Left cardiac atrium (tissue), 4 donors: ENCODE measurements at regions not wholly inside any gene's neighbourhood (a gene's known extent, or its start where the extent isn't known, plus 50 kb on each side); places are given as distances from the start of the nearest gene placed in this dataset.
A peak's percentile ranks its signal among the peaks of the same experiment; 100 is the strongest.

ENCODE experiments used
- ATAC-seq, 2 donors: fragments of 200-7000 bp; cut with Tn5 transposase; one replicate each; pipeline ENCODE4 v1.9.1; 2020; ENCODE audit warnings: mild to moderate bottlenecking in 2 of 2, moderate library complexity in 2 of 2
- DNase-seq: peaks from one replicate; pipeline ENCODE4 v3.0.0-alpha.2; 2020
- intact Hi-C, 2 donors: fragments of 100-400 bp; cut with DNase I; formaldehyde crosslinking; loops; one replicate each; pipeline versions ENCODE4 v1.14.1 to v1.15.1; 2022 to 2023
- donor health status: DM: no; HTN: yes; CAD: no.
- donor health status: DM: no; HTN: yes; CAD: no; lungs with severe emphysema.
- donor health status: DM: yes; HTN: yes; CAD: no.
- donor health status: Dilated cardiomyopathy.

- ATAC-seq: no peak
- intact Hi-C loops: no loop called here
- DNase-seq: no peak
Measured at GRCh38 chr3:152048831-152049230, 175.4 kb downstream of the SUCNR1 start.

- no peak for ATAC-seq
- no peak for DNase-seq
- intact Hi-C loops: no loop called here
Measured at GRCh38 chr3:152050903-152051302, 177.5 kb downstream of the SUCNR1 start.

- DNase-seq: no peak
- intact Hi-C loops: no loop called here
- no peak for ATAC-seq
Measured at GRCh38 chr3:152051501-152052404, 178.3 kb downstream of the SUCNR1 start.

GRCh38 chr3:152053866-152054265, 180.4 kb downstream of the SUCNR1 start:
- DNase-seq: no peak
- intact Hi-C loops: no loop called here
- ATAC-seq: no peak

- intact Hi-C loops: no loop called here
- DNase-seq (no peak), ATAC-seq (no peak)
Measured at GRCh38 chr3:152054315-152054714, 180.9 kb downstream of the SUCNR1 start.

GRCh38 chr3:152056073-152056472, 182.6 kb downstream of the SUCNR1 start:
- ATAC-seq: no peak
- intact Hi-C loops: no loop called here

GRCh38 chr3:152056481-152056880, 183.0 kb downstream of the SUCNR1 start:
- intact Hi-C loops: no loop called here
- ATAC-seq: no peak
- no peak for DNase-seq

More at GRCh38 chr3:152056073-152056472, 182.6 kb downstream of the SUCNR1 start:
- no peak for DNase-seq

- no peak for ATAC-seq
- no peak for DNase-seq
- intact Hi-C loops: no loop called here
Measured at GRCh38 chr3:152056987-152057386, 183.5 kb downstream of the SUCNR1 start.

- ATAC-seq: no peak
Measured at GRCh38 chr3:152058856-152059255, 185.4 kb downstream of the SUCNR1 start.

GRCh38 chr3:152060701-152061100, 187.3 kb downstream of the SUCNR1 start:
- intact Hi-C loops: no loop called here
- no peak for DNase-seq
- no peak for ATAC-seq

More at GRCh38 chr3:152058856-152059255, 185.4 kb downstream of the SUCNR1 start:
- no peak for DNase-seq
- intact Hi-C loops: no loop called here

- ATAC-seq (no peak), DNase-seq (no peak)
- intact Hi-C loops: no loop called here
Measured at GRCh38 chr3:152061296-152061695, 187.9 kb downstream of the SUCNR1 start.

GRCh38 chr3:152069871-152070270, 196.4 kb downstream of the SUCNR1 start:
- no peak for ATAC-seq
- intact Hi-C loops: loop anchor here in 1 of 2 donors (10.0 kb wide), 1 partner anchor 455 kb away; no protein-coding TSS in a partner anchor
- DNase-seq: no peak

GRCh38 chr3:152071315-152071714, 197.4 kb upstream of the MBNL1 start:
- no peak for DNase-seq
- no peak for ATAC-seq
- intact Hi-C loops: loop anchor here in 1 of 2 donors (10.0 kb wide), 1 partner anchor 453 kb away; no protein-coding TSS in a partner anchor

GRCh38 chr3:152071924-152072323, 196.8 kb upstream of the MBNL1 start:
- intact Hi-C loops: loop anchor here in 1 of 2 donors (10.0 kb wide), 1 partner anchor 453 kb away; no protein-coding TSS in a partner anchor
- peak in 1 of 2 donors; percentile 54 for ATAC-seq
- DNase-seq: no peak

- ATAC-seq (peak in 1 of 2 donors; percentile 55), DNase-seq (no peak)
- intact Hi-C loops: loop anchor here in 1 of 2 donors (10.0 kb wide), 1 partner anchor 452 kb away; no protein-coding TSS in a partner anchor
Measured at GRCh38 chr3:152073267-152073666, 195.5 kb upstream of the MBNL1 start.

- intact Hi-C loops: loop anchor here in 1 of 2 donors (5.0 to 10.0 kb wide), 2 partner anchors 396 to 449 kb away; no protein-coding TSS in a partner anchor
- no peak for DNase-seq
- no peak for ATAC-seq
Measured at GRCh38 chr3:152076148-152076547, 192.6 kb upstream of the MBNL1 start.

- no peak for ATAC-seq
- no peak for DNase-seq
- intact Hi-C loops: loop anchor here in 1 of 2 donors (5.0 to 10.0 kb wide), 2 partner anchors 392 to 445 kb away; no protein-coding TSS in a partner anchor
Measured at GRCh38 chr3:152079980-152080379, 188.7 kb upstream of the MBNL1 start.

GRCh38 chr3:152083135-152083534, 185.6 kb upstream of the MBNL1 start:
- intact Hi-C loops: no loop called here
- DNase-seq: no peak

GRCh38 chr3:152084441-152085158, 184.1 kb upstream of the MBNL1 start:
- intact Hi-C loops: no loop called here
- DNase-seq: no peak
- no peak for ATAC-seq

More at GRCh38 chr3:152083135-152083534, 185.6 kb upstream of the MBNL1 start:
- ATAC-seq: no peak

GRCh38 chr3:152087153-152087552, 181.6 kb upstream of the MBNL1 start:
- ATAC-seq: peak in 1 of 2 donors; percentile 71
- intact Hi-C loops: no loop called here
- no peak for DNase-seq
